Stomach (tissue), 4 donors: ENCODE measurements at regions not wholly inside any gene's neighbourhood (a gene's known extent, or its start where the extent isn't known, plus 50 kb on each side); places are given as distances from the start of the nearest gene placed in this dataset.

ENCODE experiments used
- POLR2A ChIP-seq, 4 donors: fragments of 450-650 bp; IDR thresholded peaks; one replicate each; pipeline ENCODE4 v1.6.1; 2016; ENCODE audit warnings: antibody characterized with exemption in 4 of 4, control low read depth in 2 of 4, mild to moderate bottlenecking in 1 of 4, moderate library complexity in 1 of 4
- POLR2AphosphoS5 ChIP-seq, 3 donors: sonication (generic); formaldehyde crosslinking; IDR thresholded peaks; one replicate each; pipeline ENCODE4 v1.6.1; 2016; ENCODE audit warnings: antibody characterized with exemption in 3 of 3
- TF ChIP-seq, protein P1 (sequence below), 7 experiments: fragments of 450-650 bp in 4 of 7; fragments of 200-600 bp in 3 of 7; sonication (generic) in 3 of 7; IDR thresholded peaks; one replicate each; pipeline ENCODE4 v1.5.1; 2016 to 2019; ENCODE audit warnings: antibody characterized with exemption in 7 of 7, control low read depth in 2 of 7, mild to moderate bottlenecking in 1 of 7

DNA sequence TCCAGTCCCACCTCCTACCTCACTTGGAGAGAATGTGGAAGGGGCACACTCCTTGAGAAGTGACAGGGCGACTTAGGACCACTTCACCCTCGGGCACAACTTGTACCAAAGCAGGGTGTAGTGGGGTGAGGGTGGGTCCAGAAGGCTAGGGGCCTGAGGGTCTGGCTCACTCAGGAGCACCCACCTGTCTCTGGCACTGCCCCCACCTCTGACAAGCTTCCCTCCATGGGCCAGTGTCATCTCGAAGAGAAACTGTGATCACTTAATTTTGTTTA lies 76.9 kb upstream of the OLFM1 start:
- TF ChIP-seq, protein P1, sequence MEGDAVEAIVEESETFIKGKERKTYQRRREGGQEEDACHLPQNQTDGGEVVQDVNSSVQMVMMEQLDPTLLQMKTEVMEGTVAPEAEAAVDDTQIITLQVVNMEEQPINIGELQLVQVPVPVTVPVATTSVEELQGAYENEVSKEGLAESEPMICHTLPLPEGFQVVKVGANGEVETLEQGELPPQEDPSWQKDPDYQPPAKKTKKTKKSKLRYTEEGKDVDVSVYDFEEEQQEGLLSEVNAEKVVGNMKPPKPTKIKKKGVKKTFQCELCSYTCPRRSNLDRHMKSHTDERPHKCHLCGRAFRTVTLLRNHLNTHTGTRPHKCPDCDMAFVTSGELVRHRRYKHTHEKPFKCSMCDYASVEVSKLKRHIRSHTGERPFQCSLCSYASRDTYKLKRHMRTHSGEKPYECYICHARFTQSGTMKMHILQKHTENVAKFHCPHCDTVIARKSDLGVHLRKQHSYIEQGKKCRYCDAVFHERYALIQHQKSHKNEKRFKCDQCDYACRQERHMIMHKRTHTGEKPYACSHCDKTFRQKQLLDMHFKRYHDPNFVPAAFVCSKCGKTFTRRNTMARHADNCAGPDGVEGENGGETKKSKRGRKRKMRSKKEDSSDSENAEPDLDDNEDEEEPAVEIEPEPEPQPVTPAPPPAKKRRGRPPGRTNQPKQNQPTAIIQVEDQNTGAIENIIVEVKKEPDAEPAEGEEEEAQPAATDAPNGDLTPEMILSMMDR (IDR thresholded peaks at IDR 0.05), result no peak
- TF ChIP-seq POLR2AphosphoS5 (IDR thresholded peaks at IDR 0.05) (no peak), POLR2A (IDR thresholded peaks at IDR 0.05) (no peak)
